ENCODE measurements at regions not wholly inside any gene's neighbourhood (a gene's known extent, or its start where the extent isn't known, plus 50 kb on each side); places are given as distances from the start of the nearest gene placed in this dataset.

DNA sequence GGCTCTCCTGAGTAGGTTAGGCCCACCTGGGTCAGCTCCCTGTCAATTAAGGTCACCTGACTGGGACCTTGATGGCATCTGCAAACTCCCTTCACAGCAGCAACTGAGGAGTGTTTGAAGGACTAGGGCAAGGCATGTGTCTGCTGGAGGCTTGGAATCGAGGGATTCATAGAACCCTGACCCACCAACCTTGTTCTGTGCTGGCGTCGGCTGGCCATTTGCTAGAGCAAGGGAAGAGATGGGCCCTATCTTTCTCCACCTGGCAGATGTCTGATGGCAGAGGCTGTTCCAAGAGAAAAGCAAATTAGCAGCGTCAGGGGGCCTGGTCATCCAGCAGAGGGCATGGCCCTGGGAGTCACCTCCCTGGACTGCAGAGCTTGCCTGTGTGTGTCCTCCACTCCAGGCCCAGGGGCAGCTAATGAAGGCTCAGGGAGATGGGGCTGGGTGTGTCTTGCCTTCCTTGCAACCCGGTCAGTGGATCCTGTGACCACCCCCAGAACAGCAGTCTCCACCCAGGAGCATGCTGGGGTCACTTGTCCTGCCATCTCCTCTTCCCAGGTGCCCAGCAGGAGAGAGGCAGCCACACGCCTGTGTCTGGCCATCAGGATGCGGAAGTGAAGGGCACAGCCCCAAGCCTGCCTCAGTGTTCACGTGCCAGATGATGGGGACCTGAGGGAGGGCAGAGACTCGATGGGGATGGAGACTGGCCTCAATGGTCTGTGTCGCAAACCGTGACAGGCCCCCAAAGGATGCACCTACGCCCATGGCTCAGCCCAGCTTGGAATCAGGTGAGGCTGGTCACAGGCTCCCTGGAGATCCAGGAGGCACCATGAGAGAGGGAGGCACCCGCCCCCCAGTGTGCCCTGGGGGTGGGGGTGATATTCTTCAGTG, 53.9 kb downstream of the BARX1 start:
- TF ChIP-seq CTCF (conservative IDR thresholded peaks at IDR 0.05) = no peak
- no peak for TF ChIP-seq EZH2 (IDR thresholded peaks at IDR 0.05; ENCODE audit: low read depth)
